Keratinocyte (primary cell): ENCODE measurements at regions not wholly inside any gene's neighbourhood (a gene's known extent, or its start where the extent isn't known, plus 50 kb on each side); places are given as distances from the start of the nearest gene placed in this dataset.
"Not testable (repeated sequence)": the region's sequence is repeated elsewhere in the genome, so short reads cannot be mapped to it uniquely, and the experiment has no call there.

Experiments
- DNase-seq: peaks from one replicate; pipeline ENCODE4 v3.0.0-alpha.2; 2011; ENCODE audit warnings: low read depth, missing footprints, low spot score
- FAIRE-seq: peaks from 2 replicates; lab custom pipeline; 2011; peaks lifted over from hg19 to GRCh38; lab: Jason Lieb, UNC
- H2AFZ ChIP-seq: 2 replicates; pipeline ENCODE4 v1.6.0; 2012; ENCODE audit warnings: low read length, control low read depth, inconsistent platforms; ENCODE audit not compliant: control insufficient read depth
- H3K27ac ChIP-seq: 2 replicates; pipeline ENCODE4 v1.5.1; 2011; ENCODE audit warnings: low read length; ENCODE audit not compliant: control insufficient read depth, insufficient read depth
- H3K27me3 ChIP-seq: 3 replicates; pipeline ENCODE4 v1.6.0; 2011; ENCODE audit warnings: low read length; ENCODE audit not compliant: control insufficient read depth, insufficient read depth; ENCODE audit errors: extremely low read depth
- H3K36me3 ChIP-seq, 2 experiments: 2 replicates in 1 of 2; 3 replicates in 1 of 2; pipeline ENCODE4 v1.5.1; 2011; ENCODE audit warnings: low read length in 2 of 2, mild to moderate bottlenecking in 1 of 2; ENCODE audit not compliant: control insufficient read depth in 2 of 2, insufficient read depth in 2 of 2; ENCODE audit errors: extremely low read depth in 1 of 2
- H3K4me1 ChIP-seq: 3 replicates; pipeline ENCODE4 v1.5.1; 2011; ENCODE audit warnings: low read length; ENCODE audit not compliant: control insufficient read depth, insufficient read depth; ENCODE audit errors: extremely low read depth
- H3K4me2 ChIP-seq: 3 replicates; pipeline ENCODE4 v1.6.0; 2011; ENCODE audit warnings: low read depth, low read length; ENCODE audit not compliant: control insufficient read depth, insufficient read depth; ENCODE audit errors: extremely low read depth
- H3K4me3 ChIP-seq, 3 experiments: fragments of 200-600 bp in 1 of 3; sonication (generic) in 1 of 3; 2 replicates in 2 of 3; 3 replicates in 1 of 3; pipeline ENCODE4 v1.5.1; 2011 to 2016; ENCODE audit warnings: low read length in 3 of 3, mild to moderate bottlenecking in 3 of 3, control low read depth in 2 of 3, inconsistent platforms in 1 of 3, low read depth in 1 of 3, mixed read lengths in 1 of 3, mixed run types in 1 of 3, moderate library complexity in 1 of 3; ENCODE audit not compliant: control insufficient read depth in 2 of 3, insufficient read depth in 2 of 3; ENCODE audit errors: extremely low read depth in 1 of 3
- H3K79me2 ChIP-seq: 2 replicates; pipeline ENCODE4 v1.6.0; 2012; ENCODE audit warnings: low read length; ENCODE audit not compliant: control insufficient read depth, insufficient read depth
- H3K9ac ChIP-seq: 3 replicates; pipeline ENCODE4 v1.6.0; 2011; ENCODE audit warnings: low read length; ENCODE audit not compliant: control insufficient read depth, insufficient read depth; ENCODE audit errors: extremely low read depth
- H3K9me1 ChIP-seq: 3 replicates; pipeline ENCODE4 v1.6.0; 2011; ENCODE audit warnings: low read length; ENCODE audit not compliant: control insufficient read depth, insufficient read depth; ENCODE audit errors: extremely low read depth
- H3K9me3 ChIP-seq: 2 replicates; pipeline ENCODE4 v1.5.1; 2012; ENCODE audit warnings: low read depth, low read length; ENCODE audit not compliant: control insufficient read depth
- H4K20me1 ChIP-seq: 3 replicates; pipeline ENCODE4 v1.6.0; 2011; ENCODE audit warnings: low read length; ENCODE audit not compliant: control insufficient read depth, insufficient read depth; ENCODE audit errors: extremely low read depth
- CTCF ChIP-seq, 3 experiments: IDR thresholded peaks in 1 of 3; conservative IDR thresholded peaks in 1 of 3; optimal IDR thresholded peaks in 1 of 3; 2 replicates in 2 of 3; 3 replicates in 1 of 3; pipeline versions ENCODE3 to v1.5.1; 2011; ENCODE audit warnings: low read length in 3 of 3, mild to moderate bottlenecking in 3 of 3, moderate library complexity in 2 of 3, control low read depth in 1 of 3, inconsistent platforms in 1 of 3; ENCODE audit not compliant: insufficient read depth in 2 of 3; ENCODE audit errors: extremely low read depth in 1 of 3
- EZH2 ChIP-seq: IDR thresholded peaks from one replicate; pipeline ENCODE4 v1.6.1; 2012; ENCODE audit warnings: inconsistent platforms, mild to moderate bottlenecking, low read length, moderate library complexity
- dilution Hi-C: fragments of 300-500 bp; cut with MboI; formaldehyde crosslinking; loops from one replicate; pipeline ENCODE4 v1.7.0; 2020; ENCODE audit warnings: low sequenced_read_pairs; ENCODE audit not compliant: extremely low pct_ligation_motif_present

- TF ChIP-seq CTCF (optimal IDR thresholded peaks at IDR 0.05 in 1 of 3, IDR thresholded peaks at IDR 0.05 in 1 of 3, conservative IDR thresholded peaks at IDR 0.05 in 1 of 3; ENCODE audit: extremely low read depth in 1 of 3, insufficient read depth in 2 of 3, low read length in 3 of 3) (no peak), EZH2 (no peak)
- Histone ChIP-seq H3K27me3 (no peaks in the 10 kb centered on the region), H3K36me3 (no peaks in the 10 kb centered on the region), H2AFZ (no peak overlapping the region), H3K9ac (no peak overlapping the region), H3K79me2 (no peaks in the 10 kb centered on the region), H3K9me1 (no peaks in the 10 kb centered on the region), H3K27ac (no peak overlapping the region), H3K4me3 (no peak overlapping the region), H4K20me1 (no peaks in the 10 kb centered on the region), H3K4me1 (no peaks in the 10 kb centered on the region), H3K9me3 (no peaks in the 10 kb centered on the region), H3K4me2 (no peak overlapping the region)
- DNase-seq (no peak), FAIRE-seq (no peak)
- dilution Hi-C loops = no loop called here
These were observed 113.2 kb upstream of the VWC2 start for GRCh38 chr7:49660170-49660783.

GRCh38 chr7:49660976-49661375 is 112.5 kb upstream of the VWC2 start:
- Histone ChIP-seq H3K36me3 (no peaks in the 10 kb centered on the region), H4K20me1 (no peaks in the 10 kb centered on the region), H3K9me1 (no peaks in the 10 kb centered on the region), H3K4me2 (no peak overlapping the region), H3K9me3 (no peaks in the 10 kb centered on the region), H3K4me3 (no peak overlapping the region), H3K4me1 (no peaks in the 10 kb centered on the region), H3K27me3 (no peaks in the 10 kb centered on the region), H3K9ac (no peak overlapping the region), H3K79me2 (no peaks in the 10 kb centered on the region), H3K27ac (no peak overlapping the region), H2AFZ (no peak overlapping the region)
- DNase-seq = no peak
- TF ChIP-seq CTCF (optimal IDR thresholded peaks at IDR 0.05 in 1 of 3, IDR thresholded peaks at IDR 0.05 in 1 of 3, conservative IDR thresholded peaks at IDR 0.05 in 1 of 3; ENCODE audit: extremely low read depth in 1 of 3, insufficient read depth in 2 of 3, low read length in 3 of 3) = no peak
- TF ChIP-seq EZH2 = no peak
- no peak for FAIRE-seq
- dilution Hi-C loops = no loop called here

- dilution Hi-C loops, H3K4me1 ChIP-seq, H3K4me3 ChIP-seq, H3K4me2 ChIP-seq, H3K9me3 ChIP-seq, H4K20me1 ChIP-seq, H3K27ac ChIP-seq, H3K27me3 ChIP-seq, FAIRE-seq, H3K9ac ChIP-seq, H3K79me2 ChIP-seq, H3K9me1 ChIP-seq, DNase-seq, H2AFZ ChIP-seq, H3K36me3 ChIP-seq: not testable (repeated sequence)
These were observed 107.5 kb upstream of the VWC2 start for GRCh38 chr7:49665963-49666362.
